ENCODE measurements at regions not wholly inside any gene's neighbourhood (a gene's known extent, or its start where the extent isn't known, plus 50 kb on each side); places are given as distances from the start of the nearest gene placed in this dataset.

GRCh38 chrX:122833230-122833629 lies 350.8 kb upstream of the GRIA3 start:
- DNase-seq (ENCODE audit: insufficient read length, low spot score) = no peak
- no peak for FAIRE-seq
- no peak for TF ChIP-seq POLR2A (IDR thresholded peaks at IDR 0.05; ENCODE audit: low read depth, low read length)

DNA sequence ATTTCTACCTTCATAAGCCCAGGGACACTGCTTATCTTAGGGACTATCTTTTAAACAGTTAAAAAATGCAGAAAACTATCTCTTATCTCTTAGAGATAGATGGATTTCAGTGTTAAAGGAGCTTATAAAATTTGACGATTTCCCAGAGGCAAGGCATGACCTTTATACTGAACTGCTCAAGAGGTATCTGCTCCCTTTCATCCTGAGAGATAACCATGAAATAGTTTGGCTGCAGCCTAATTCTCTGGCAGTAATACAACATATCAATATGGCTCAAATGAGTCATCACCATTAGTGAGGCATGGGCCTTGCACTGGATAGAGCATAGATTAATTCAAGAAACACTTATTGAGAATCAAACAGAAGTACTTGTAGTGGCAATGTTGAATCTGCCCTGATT lies 348.2 kb upstream of the GRIA3 start:
- no peak for FAIRE-seq
- no peak for TF ChIP-seq POLR2A (IDR thresholded peaks at IDR 0.05; ENCODE audit: low read depth, low read length)
- DNase-seq (ENCODE audit: insufficient read length, low spot score) = no peak

GRCh38 chrX:122850326-122850725 lies 333.8 kb upstream of the GRIA3 start:
- FAIRE-seq (no peak), DNase-seq (ENCODE audit: insufficient read length, low spot score) (no peak)
- no peak for TF ChIP-seq POLR2A (IDR thresholded peaks at IDR 0.05; ENCODE audit: low read depth, low read length)

DNA sequence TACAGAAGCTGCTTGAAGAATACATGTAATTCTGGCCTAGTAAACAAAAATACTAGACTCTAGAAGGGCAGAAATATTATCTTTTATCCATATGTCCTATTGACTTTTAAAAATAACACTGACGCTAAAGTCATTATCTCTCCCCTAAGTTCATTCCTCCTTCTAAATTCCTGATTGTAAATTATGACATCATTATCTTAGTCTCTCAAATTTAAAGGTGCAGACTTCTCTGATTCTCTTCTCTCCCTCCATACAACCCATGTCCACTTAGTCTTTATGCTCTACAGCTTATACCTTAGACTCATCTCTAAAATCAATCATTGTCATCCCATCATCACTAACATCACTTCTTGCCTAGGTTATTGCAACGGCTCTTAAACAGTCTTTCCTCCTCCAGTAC lies 327.9 kb upstream of the GRIA3 start:
- DNase-seq (ENCODE audit: insufficient read length, low spot score) (no peak), FAIRE-seq (no peak)
- TF ChIP-seq POLR2A (IDR thresholded peaks at IDR 0.05; ENCODE audit: low read depth, low read length) = no peak

GRCh38 chrX:122857734-122858133 lies 326.3 kb upstream of the GRIA3 start:
- TF ChIP-seq POLR2A (IDR thresholded peaks at IDR 0.05; ENCODE audit: low read depth, low read length) = no peak
- no peak for FAIRE-seq

DNA sequence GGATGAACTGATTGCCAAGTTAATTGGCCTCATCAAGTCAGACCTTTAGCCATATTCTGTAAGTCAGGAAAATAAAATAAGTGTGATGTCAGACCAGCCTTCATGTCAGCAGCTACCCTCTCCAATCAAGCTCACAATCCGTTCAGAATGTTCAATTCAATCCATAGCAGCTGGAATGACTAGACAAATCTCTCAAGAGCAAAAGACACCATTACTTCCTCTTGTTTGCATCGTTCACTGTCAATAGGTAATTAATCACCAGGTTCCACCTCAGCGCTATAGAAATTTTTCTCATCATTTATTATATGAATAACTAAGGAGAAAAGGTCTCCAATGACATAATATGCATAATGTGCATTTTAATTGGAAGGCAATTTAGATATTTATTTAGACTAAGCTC lies 321.0 kb upstream of the GRIA3 start:
- DNase-seq (ENCODE audit: insufficient read length, low spot score) (no peak), FAIRE-seq (no peak)
- TF ChIP-seq POLR2A (IDR thresholded peaks at IDR 0.05; ENCODE audit: low read depth, low read length) = no peak

More at GRCh38 chrX:122857734-122858133, 326.3 kb upstream of the GRIA3 start:
- no peak for DNase-seq (ENCODE audit: insufficient read length, low spot score)

DNA sequence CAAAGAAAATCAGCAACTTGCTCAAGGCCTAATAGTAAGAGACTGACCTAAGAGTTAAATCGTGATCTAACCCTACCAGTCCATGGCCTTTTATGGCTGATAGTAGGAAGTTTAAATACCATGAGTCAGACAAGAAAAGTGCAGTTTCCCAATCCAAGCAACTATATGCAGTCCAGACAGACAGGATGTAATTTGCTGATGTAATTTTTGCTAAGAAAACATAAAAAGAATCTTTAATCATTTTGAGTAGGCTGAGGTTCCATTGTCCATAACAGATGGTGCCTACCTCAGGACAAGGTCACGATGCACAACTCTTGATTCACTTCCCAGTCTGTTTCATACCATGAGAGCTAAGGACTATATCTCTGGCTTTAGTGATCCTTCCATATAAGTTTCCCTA lies 317.5 kb upstream of the GRIA3 start:
- no peak for DNase-seq (ENCODE audit: insufficient read length, low spot score)
- FAIRE-seq = no peak
- TF ChIP-seq POLR2A (IDR thresholded peaks at IDR 0.05; ENCODE audit: low read depth, low read length) = no peak

DNA sequence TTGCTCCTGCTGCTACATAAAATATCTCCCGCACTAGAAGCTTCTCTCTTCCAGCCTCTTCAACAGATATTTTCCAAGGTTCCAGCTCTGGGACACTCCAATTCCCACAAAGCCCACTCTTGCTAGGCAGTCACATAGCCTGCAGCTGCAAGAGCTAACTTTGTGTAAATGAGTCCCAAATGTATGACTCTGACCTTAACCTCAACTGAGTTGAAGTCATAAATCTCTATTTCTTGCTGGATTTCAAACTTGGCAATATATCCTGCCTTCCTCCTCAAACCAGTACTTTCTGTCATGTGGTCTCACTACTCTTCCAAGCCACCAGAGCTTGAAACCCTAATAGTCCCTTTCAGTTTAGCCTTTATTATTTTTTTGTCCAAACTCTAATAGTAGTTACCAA lies 315.4 kb upstream of the GRIA3 start:
- DNase-seq (ENCODE audit: insufficient read length, low spot score) (no peak), FAIRE-seq (no peak)
- no peak for TF ChIP-seq POLR2A (IDR thresholded peaks at IDR 0.05; ENCODE audit: low read depth, low read length)

- FAIRE-seq = no peak
- TF ChIP-seq POLR2A (IDR thresholded peaks at IDR 0.05; ENCODE audit: low read depth, low read length) = no peak
- no peak for DNase-seq (ENCODE audit: insufficient read length, low spot score)
These were observed 314.9 kb upstream of the GRIA3 start for GRCh38 chrX:122869171-122869570.

DNA sequence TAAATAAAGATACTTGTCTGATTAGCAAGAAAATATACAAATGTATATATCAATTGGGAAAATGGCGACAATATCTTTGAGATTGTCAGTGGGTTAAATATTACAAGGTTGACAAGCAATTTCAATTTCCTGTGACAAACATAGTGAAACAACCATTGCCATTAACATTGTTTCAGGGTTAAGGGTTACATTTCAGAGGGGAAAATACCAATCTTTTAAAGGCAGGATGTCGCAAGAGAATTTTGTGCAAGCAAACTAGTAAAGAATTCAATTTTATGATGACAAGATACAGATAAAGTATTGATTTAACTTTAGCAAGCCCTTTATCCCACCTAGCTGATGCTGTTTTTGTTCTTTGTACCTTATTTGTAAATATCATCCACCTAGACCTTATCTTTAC lies 305.8 kb upstream of the GRIA3 start:
- no peak for DNase-seq (ENCODE audit: insufficient read length, low spot score)

DNA sequence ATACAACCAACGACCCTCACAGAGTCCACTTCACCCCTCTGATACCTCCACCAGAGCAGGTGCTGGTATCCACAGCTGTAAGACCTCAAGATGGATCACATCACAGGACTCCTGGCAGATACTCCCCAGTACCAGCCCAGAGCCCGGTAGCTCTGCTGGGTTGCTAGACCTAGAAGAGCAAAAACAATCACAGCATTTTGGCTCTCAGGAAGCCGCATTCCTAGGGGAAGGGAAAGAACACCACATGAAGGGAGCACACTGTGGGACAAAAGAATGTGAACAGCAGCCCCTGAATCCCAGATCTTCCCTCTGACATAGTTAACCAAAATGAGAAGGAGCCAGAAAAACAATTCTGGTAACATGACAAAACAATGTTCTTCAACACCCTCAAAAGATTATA lies 303.1 kb upstream of the GRIA3 start:
- TF ChIP-seq POLR2A (IDR thresholded peaks at IDR 0.05; ENCODE audit: low read depth, low read length) = no peak
- no peak for DNase-seq (ENCODE audit: insufficient read length, low spot score)
- FAIRE-seq = no peak

More for the DNA sequence above, 305.8 kb upstream of the GRIA3 start:
- FAIRE-seq = no peak
- TF ChIP-seq POLR2A (IDR thresholded peaks at IDR 0.05; ENCODE audit: low read depth, low read length) = no peak

DNA sequence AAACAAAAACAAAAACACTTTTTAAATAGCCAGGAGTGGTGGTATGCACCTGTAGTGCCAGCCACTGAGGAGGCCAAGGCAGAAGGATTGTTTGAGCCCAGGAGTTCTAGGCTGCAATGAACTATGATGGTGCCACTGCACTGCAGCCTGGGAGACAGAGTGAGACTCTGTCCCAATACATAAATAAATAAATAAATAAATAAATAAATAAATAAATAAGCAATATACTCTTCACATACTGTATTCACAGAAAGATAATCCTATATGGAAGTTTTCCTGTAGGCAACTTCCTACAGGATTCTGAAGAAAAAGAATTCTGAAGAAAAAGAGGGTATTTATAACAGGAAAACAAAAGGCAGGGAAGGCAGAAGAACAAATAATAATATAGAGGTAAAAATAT lies 293.3 kb upstream of the GRIA3 start:
- DNase-seq (ENCODE audit: insufficient read length, low spot score) (no peak), FAIRE-seq (no peak)
- TF ChIP-seq POLR2A (IDR thresholded peaks at IDR 0.05; ENCODE audit: low read depth, low read length) = no peak

- DNase-seq (ENCODE audit: insufficient read length, low spot score) (no peak), FAIRE-seq (no peak)
- no peak for TF ChIP-seq POLR2A (IDR thresholded peaks at IDR 0.05; ENCODE audit: low read depth, low read length)
These were observed 277.4 kb upstream of the GRIA3 start for GRCh38 chrX:122906726-122907125.

GRCh38 chrX:122907375-122907774 lies 276.7 kb upstream of the GRIA3 start:
- FAIRE-seq (no peak), DNase-seq (ENCODE audit: insufficient read length, low spot score) (no peak)
- no peak for TF ChIP-seq POLR2A (IDR thresholded peaks at IDR 0.05; ENCODE audit: low read depth, low read length)

- DNase-seq (ENCODE audit: insufficient read length, low spot score) (no peak), FAIRE-seq (no peak)
- no peak for TF ChIP-seq POLR2A (IDR thresholded peaks at IDR 0.05; ENCODE audit: low read depth, low read length)
These were observed 273.4 kb upstream of the GRIA3 start for GRCh38 chrX:122910697-122911096.

DNA sequence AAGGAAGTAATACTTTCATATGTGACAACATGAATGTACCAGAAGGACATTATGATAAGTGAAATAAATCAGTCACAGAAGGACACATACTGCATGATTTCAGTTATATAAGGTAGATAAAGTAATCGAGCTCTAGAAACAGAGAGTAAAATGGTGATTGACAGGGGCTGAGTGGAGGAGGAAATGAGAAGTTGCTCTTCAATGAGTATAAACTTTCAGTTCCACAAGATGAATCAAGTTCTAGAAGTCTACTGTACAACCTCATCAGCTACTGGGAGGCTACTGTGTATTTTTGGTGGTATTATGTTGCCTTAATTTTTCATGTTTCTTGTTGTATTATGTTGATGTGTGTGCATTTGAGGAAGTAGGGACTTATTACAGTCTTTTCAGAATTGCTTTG lies 270.9 kb upstream of the GRIA3 start:
- TF ChIP-seq POLR2A (IDR thresholded peaks at IDR 0.05; ENCODE audit: low read depth, low read length) = no peak
- FAIRE-seq (no peak), DNase-seq (ENCODE audit: insufficient read length, low spot score) (no peak)
